ENCODE measurements at regions not wholly inside any gene's neighbourhood (a gene's known extent, or its start where the extent isn't known, plus 50 kb on each side); places are given as distances from the start of the nearest gene placed in this dataset.

DNA sequence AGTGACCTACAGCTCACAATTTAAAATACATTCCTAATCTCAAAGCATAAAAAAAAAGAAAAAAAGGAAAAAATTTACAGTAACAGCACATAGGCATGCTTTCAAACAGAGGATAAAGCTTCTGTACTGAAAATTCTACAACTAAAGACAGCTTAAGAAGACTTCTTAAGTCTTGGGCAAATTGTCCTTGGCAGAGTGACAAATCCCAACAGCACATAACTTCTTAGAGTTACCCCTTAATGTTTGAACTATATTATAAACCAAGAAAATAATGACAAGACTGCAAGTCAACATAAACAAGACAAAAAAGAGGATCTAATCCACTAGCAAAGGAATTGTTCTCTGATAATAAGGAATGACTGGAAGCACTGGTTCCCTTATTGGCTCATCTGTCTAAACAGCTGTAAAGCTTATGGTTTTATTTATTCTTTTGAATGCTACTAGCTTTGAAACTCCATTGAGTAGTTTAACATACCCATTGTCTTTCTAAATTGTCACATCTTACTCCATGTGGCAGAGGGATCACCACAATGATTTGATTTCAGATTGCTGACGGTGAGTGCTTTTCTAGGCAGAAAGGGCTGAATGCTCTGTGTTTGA is 1576.8 kb upstream of the GOT2 start:
- H3K27me3 ChIP-seq, result no peaks in the 10 kb centered on the region
- DNase-seq (ENCODE audit: low spot score in 2 of 2), result no peak
- H3K4me1 ChIP-seq, result no peaks in the 10 kb centered on the region
- H3K27ac ChIP-seq, result no peak overlapping the region
- intact Hi-C loops (cut with DNase I), result no loop called here
- H3K9me3 ChIP-seq, result no peaks in the 10 kb centered on the region
- H3K4me3 ChIP-seq, result no peak overlapping the region
- no peak for TF ChIP-seq CTCF (IDR thresholded peaks at IDR 0.05)
- no peaks in the 10 kb centered on the region for H3K36me3 ChIP-seq

DNA sequence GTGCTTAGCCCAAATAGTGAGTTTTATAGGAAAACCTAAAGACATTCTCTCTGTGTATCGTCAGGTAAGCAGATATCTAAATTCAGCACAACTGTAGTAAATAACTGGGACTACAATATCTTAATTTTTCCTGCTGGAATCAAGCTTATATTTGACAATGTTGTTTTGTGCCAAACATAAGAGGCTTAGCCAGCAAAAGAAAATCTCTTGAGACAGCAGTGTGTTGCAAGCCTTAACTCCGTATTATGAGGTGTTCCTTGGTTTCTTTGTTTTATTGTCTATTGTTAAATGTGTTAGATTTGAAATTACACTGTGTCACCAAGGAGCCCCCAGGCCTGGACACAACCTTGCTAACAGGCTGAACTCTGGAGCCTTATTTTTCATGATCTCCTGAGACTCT is 1570.6 kb upstream of the GOT2 start:
- H3K4me3 ChIP-seq, result no peak overlapping the region

GRCh38 chr16:60304066-60304465 is 1570.0 kb upstream of the GOT2 start:
- Histone ChIP-seq H3K36me3 (no peaks in the 10 kb centered on the region), H3K9me3 (no peaks in the 10 kb centered on the region), H3K27me3 (no peaks in the 10 kb centered on the region), H3K4me1 (no peaks in the 10 kb centered on the region), H3K27ac (no peak overlapping the region), H3K4me3 (no peak overlapping the region)
- intact Hi-C loops (cut with DNase I), result no loop called here
- TF ChIP-seq CTCF (IDR thresholded peaks at IDR 0.05), result no peak
- DNase-seq (ENCODE audit: low spot score in 2 of 2), result no peak

More for the DNA sequence above, 1570.6 kb upstream of the GOT2 start:
- TF ChIP-seq CTCF (IDR thresholded peaks at IDR 0.05), result no peak
- Histone ChIP-seq H3K27ac (no peak overlapping the region), H3K4me1 (no peaks in the 10 kb centered on the region), H3K9me3 (no peaks in the 10 kb centered on the region), H3K36me3 (no peaks in the 10 kb centered on the region), H3K27me3 (no peaks in the 10 kb centered on the region)
- intact Hi-C loops (cut with DNase I), result no loop called here
- DNase-seq (ENCODE audit: low spot score in 2 of 2), result no peak

DNA sequence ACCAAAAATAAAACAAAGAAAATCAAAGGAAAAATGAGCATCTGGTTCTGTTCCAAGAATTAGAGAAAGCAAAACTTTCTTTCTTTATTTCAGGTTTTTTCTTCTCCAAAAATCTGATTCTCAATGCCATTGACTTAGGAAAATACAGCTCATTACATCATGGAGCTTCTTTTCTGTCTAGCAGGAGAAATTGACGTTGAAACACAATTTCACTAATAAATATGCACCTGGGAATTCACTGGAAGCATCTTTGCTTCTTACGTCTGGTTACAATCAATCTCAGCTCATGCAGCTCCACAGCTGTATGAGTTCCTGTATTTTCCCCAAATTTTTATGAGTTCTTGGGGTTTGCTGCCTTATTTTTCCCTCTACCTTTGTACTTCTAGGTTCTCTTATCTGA is 1568.6 kb upstream of the GOT2 start:
- TF ChIP-seq CTCF (IDR thresholded peaks at IDR 0.05), result no peak
- Histone ChIP-seq H3K4me3 (no peak overlapping the region), H3K36me3 (no peaks in the 10 kb centered on the region), H3K4me1 (no peaks in the 10 kb centered on the region), H3K9me3 (no peaks in the 10 kb centered on the region), H3K27ac (no peak overlapping the region), H3K27me3 (no peaks in the 10 kb centered on the region)
- no peak for DNase-seq (ENCODE audit: low spot score in 2 of 2)
- intact Hi-C loops (cut with DNase I), result no loop called here

GRCh38 chr16:60302261-60302660 is 1568.1 kb upstream of the GOT2 start:
- no peaks in the 10 kb centered on the region for H3K36me3 ChIP-seq
- no peak overlapping the region for H3K4me3 ChIP-seq
- no peak overlapping the region for H3K27ac ChIP-seq
- intact Hi-C loops (cut with DNase I), result no loop called here
- no peak for DNase-seq (ENCODE audit: low spot score in 2 of 2)
- no peaks in the 10 kb centered on the region for H3K9me3 ChIP-seq
- no peak for TF ChIP-seq CTCF (IDR thresholded peaks at IDR 0.05)
- no peaks in the 10 kb centered on the region for H3K4me1 ChIP-seq
- H3K27me3 ChIP-seq, result no peaks in the 10 kb centered on the region

- no peak for TF ChIP-seq CTCF (IDR thresholded peaks at IDR 0.05)
Measured at GRCh38 chr16:60299241-60299776, 1565.2 kb upstream of the GOT2 start.

More at GRCh38 chr16:60299241-60299776, 1565.2 kb upstream of the GOT2 start:
- H3K36me3 ChIP-seq, result no peaks in the 10 kb centered on the region
- no peaks in the 10 kb centered on the region for H3K27me3 ChIP-seq
- intact Hi-C loops (cut with DNase I), result no loop called here
- no peak overlapping the region for H3K27ac ChIP-seq
- DNase-seq (ENCODE audit: low spot score in 2 of 2), result no peak
- H3K4me3 ChIP-seq, result no peak overlapping the region
- no peaks in the 10 kb centered on the region for H3K9me3 ChIP-seq
- no peaks in the 10 kb centered on the region for H3K4me1 ChIP-seq
